Trophoblast cell (in vitro differentiated cells and primary cell): ENCODE measurements at regions not wholly inside any gene's neighbourhood (a gene's known extent, or its start where the extent isn't known, plus 50 kb on each side); places are given as distances from the start of the nearest gene placed in this dataset.

Source experiments
- DNase-seq, 2 donors: peaks; one replicate each; pipeline ENCODE4 v3.0.0-alpha.2; 2016
- H2AFZ ChIP-seq: 2 replicates; pipeline ENCODE4 v1.6.1; 2013; ENCODE audit warnings: low read length, moderate library complexity, mild to moderate bottlenecking; ENCODE audit not compliant: insufficient read depth, poor library complexity
- H2AK5ac ChIP-seq: 2 replicates; pipeline ENCODE4 v1.6.1; 2013; ENCODE audit warnings: mild to moderate bottlenecking, low read length
- H2BK120ac ChIP-seq: 2 replicates; pipeline ENCODE4 v1.6.1; 2013; ENCODE audit warnings: low read length, mild to moderate bottlenecking, moderate library complexity; ENCODE audit not compliant: insufficient read depth, poor library complexity
- H2BK12ac ChIP-seq: 2 replicates; pipeline ENCODE4 v1.6.1; 2013; ENCODE audit warnings: mild to moderate bottlenecking, low read length, moderate library complexity
- H2BK5ac ChIP-seq: 2 replicates; pipeline ENCODE4 v1.6.1; 2013; ENCODE audit warnings: low read length, low read depth, moderate library complexity, mild to moderate bottlenecking; ENCODE audit not compliant: poor library complexity
- H3K14ac ChIP-seq: 2 replicates; pipeline ENCODE4 v1.6.1; 2013; ENCODE audit warnings: mild to moderate bottlenecking, low read length
- H3K18ac ChIP-seq: 2 replicates; pipeline ENCODE4 v1.6.1; 2013; ENCODE audit warnings: mild to moderate bottlenecking, low read length
- H3K23ac ChIP-seq: 2 replicates; pipeline ENCODE4 v1.6.1; 2013; ENCODE audit warnings: low read length
- H3K27ac ChIP-seq: 2 replicates; pipeline ENCODE4 v1.5.1; 2013; ENCODE audit warnings: low read depth, mild to moderate bottlenecking, inconsistent platforms, low read length, moderate library complexity
- H3K27me3 ChIP-seq: 2 replicates; pipeline ENCODE4 v1.6.1; 2013; ENCODE audit warnings: inconsistent platforms, mild to moderate bottlenecking, low read length, moderate library complexity; ENCODE audit not compliant: insufficient read depth
- H3K36me3 ChIP-seq, 2 experiments: 1 replicate in 1 of 2; 2 replicates in 1 of 2; pipeline ENCODE4 v1.6.1; 2013; ENCODE audit warnings: low read length in 2 of 2, mild to moderate bottlenecking in 2 of 2, moderate library complexity in 1 of 2; ENCODE audit not compliant: insufficient read depth in 2 of 2, control insufficient read depth in 1 of 2
- H3K4ac ChIP-seq: 2 replicates; pipeline ENCODE4 v1.6.1; 2013; ENCODE audit warnings: low read depth, mild to moderate bottlenecking, low read length, moderate library complexity
- H3K4me1 ChIP-seq, 2 experiments: 1 replicate in 1 of 2; 2 replicates in 1 of 2; pipeline ENCODE4 v1.6.1; 2013; ENCODE audit warnings: low read length in 2 of 2, mild to moderate bottlenecking in 2 of 2, moderate library complexity in 1 of 2; ENCODE audit not compliant: insufficient read depth in 2 of 2, control insufficient read depth in 1 of 2
- H3K4me2 ChIP-seq: 2 replicates; pipeline ENCODE4 v1.6.1; 2013; ENCODE audit warnings: inconsistent platforms, mild to moderate bottlenecking, low read length, moderate library complexity
- H3K4me3 ChIP-seq: 2 replicates; pipeline ENCODE4 v1.5.1; 2013; ENCODE audit warnings: mild to moderate bottlenecking, low read depth, low read length, inconsistent platforms
- H3K79me1 ChIP-seq: one replicate; pipeline ENCODE4 v1.6.1; 2013; ENCODE audit warnings: low read length
- H3K79me2 ChIP-seq: 2 replicates; pipeline ENCODE4 v1.6.1; 2013; ENCODE audit warnings: low read length, mild to moderate bottlenecking; ENCODE audit not compliant: control insufficient read depth, insufficient read depth, poor library complexity
- H3K9ac ChIP-seq: 2 replicates; pipeline ENCODE4 v1.6.1; 2013; ENCODE audit warnings: mild to moderate bottlenecking, low read length
- H3K9me3 ChIP-seq: 2 replicates; pipeline ENCODE4 v1.6.1; 2013; ENCODE audit warnings: low read depth, mild to moderate bottlenecking, control low read depth, inconsistent platforms, low read length; ENCODE audit not compliant: insufficient read depth
- H4K12ac ChIP-seq: 2 replicates; pipeline ENCODE4 v1.6.1; 2013; ENCODE audit warnings: low read depth, mild to moderate bottlenecking, low read length, moderate library complexity
- H4K8ac ChIP-seq: 2 replicates; pipeline ENCODE4 v1.6.1; 2013; ENCODE audit warnings: low read depth, mild to moderate bottlenecking, low read length, moderate library complexity
- H4K91ac ChIP-seq: one replicate; pipeline ENCODE4 v1.6.1; 2013; ENCODE audit warnings: low read depth, mild to moderate bottlenecking, low read length, moderate library complexity
- WGBS: extraction: QIAGEN DNeasy Blood & Tissue Kit; methylation state at CpG from one replicate; pipeline ENCODE4 v1.1.7; 2013; ENCODE audit warnings: missing lambda C conversion rate; ENCODE audit not compliant: insufficient read length, insufficient coverage; ENCODE audit errors: extremely low coverage; 5-methylcytosine and 5-hydroxymethylcytosine counted together

- no peak overlapping the region for H3K4me2 ChIP-seq
- H3K18ac ChIP-seq, result no peak overlapping the region
- no peak overlapping the region for H3K9ac ChIP-seq
- no peak overlapping the region for H3K4me3 ChIP-seq
- H2AFZ ChIP-seq, result no peak overlapping the region
- H3K9me3 ChIP-seq, result peaks cover 4% of the 10 kb centered on the region
- no peak overlapping the region for H3K27ac ChIP-seq
- no peak overlapping the region for H2BK120ac ChIP-seq
- no peaks in the 10 kb centered on the region for H3K27me3 ChIP-seq
- H2BK5ac ChIP-seq, result no peak overlapping the region
- no peaks in the 10 kb centered on the region for H3K79me1 ChIP-seq
- H2AK5ac ChIP-seq, result no peak overlapping the region
- WGBS, result no CpG with 5 or more reads among the region's 8 CpGs
- H3K36me3 ChIP-seq, result no peaks in the 10 kb centered on the region
- H3K14ac ChIP-seq, result no peak overlapping the region
- no peak overlapping the region for H4K12ac ChIP-seq
- no peak overlapping the region for H4K91ac ChIP-seq
- no peak overlapping the region for H3K23ac ChIP-seq
- H3K4ac ChIP-seq, result no peak overlapping the region
- no peak overlapping the region for H2BK12ac ChIP-seq
- no peak for DNase-seq
- H3K79me2 ChIP-seq, result no peaks in the 10 kb centered on the region
- peaks cover 4 to 9% of the 10 kb centered on the region in 2 experiments for H3K4me1 ChIP-seq
- H4K8ac ChIP-seq, result no peak overlapping the region
Measured at GRCh38 chr6:1108198-1108597, 203.7 kb upstream of the FOXQ1 start.

- no peak overlapping the region for H3K23ac ChIP-seq
Measured at GRCh38 chr6:1107578-1107977, 204.3 kb upstream of the FOXQ1 start.

GRCh38 chr6:1105833-1106400, 206.0 kb upstream of the FOXQ1 start:
- no peaks in the 10 kb centered on the region for H3K27me3 ChIP-seq
- no peaks in the 10 kb centered on the region for H3K79me1 ChIP-seq
- no peak overlapping the region for H3K18ac ChIP-seq
- H2BK12ac ChIP-seq, result no peak overlapping the region
- no CpG with 5 or more reads among the region's 7 CpGs for WGBS
- no peak overlapping the region for H3K27ac ChIP-seq
- H3K14ac ChIP-seq, result no peak overlapping the region
- H4K8ac ChIP-seq, result no peak overlapping the region
- no peaks in the 10 kb centered on the region for H3K79me2 ChIP-seq
- H2BK5ac ChIP-seq, result no peak overlapping the region
- H2BK120ac ChIP-seq, result no peak overlapping the region
- no peaks in the 10 kb centered on the region for H3K36me3 ChIP-seq
- H3K4me1 ChIP-seq, result peaks cover 4 to 9% of the 10 kb centered on the region in 2 experiments
- H3K9ac ChIP-seq, result no peak overlapping the region
- H3K9me3 ChIP-seq, result peaks cover 6% of the 10 kb centered on the region
- H2AK5ac ChIP-seq, result no peak overlapping the region
- no peak for DNase-seq
- H4K91ac ChIP-seq, result no peak overlapping the region
- no peak overlapping the region for H3K4ac ChIP-seq
- H3K4me2 ChIP-seq, result no peak overlapping the region
- no peak overlapping the region for H3K4me3 ChIP-seq
- H4K12ac ChIP-seq, result no peak overlapping the region
- no peak overlapping the region for H3K23ac ChIP-seq
- H2AFZ ChIP-seq, result no peak overlapping the region

More at GRCh38 chr6:1107578-1107977, 204.3 kb upstream of the FOXQ1 start:
- no peak overlapping the region for H3K4me3 ChIP-seq
- peaks cover 4 to 9% of the 10 kb centered on the region in 2 experiments for H3K4me1 ChIP-seq
- H3K9me3 ChIP-seq, result peaks cover 4% of the 10 kb centered on the region
- H3K14ac ChIP-seq, result no peak overlapping the region
- no peaks in the 10 kb centered on the region for H3K36me3 ChIP-seq
- no CpG with 5 or more reads among the region's 4 CpGs for WGBS
- no peaks in the 10 kb centered on the region for H3K79me2 ChIP-seq
- H2AK5ac ChIP-seq, result no peak overlapping the region
- no peak overlapping the region for H2BK5ac ChIP-seq
- H3K79me1 ChIP-seq, result no peaks in the 10 kb centered on the region
- DNase-seq, result no peak
- H4K91ac ChIP-seq, result no peak overlapping the region
- H3K18ac ChIP-seq, result no peak overlapping the region
- H2AFZ ChIP-seq, result no peak overlapping the region
- no peaks in the 10 kb centered on the region for H3K27me3 ChIP-seq
- no peak overlapping the region for H3K27ac ChIP-seq
- H3K9ac ChIP-seq, result no peak overlapping the region
- no peak overlapping the region for H3K4me2 ChIP-seq
- H4K8ac ChIP-seq, result no peak overlapping the region
- no peak overlapping the region for H3K4ac ChIP-seq
- no peak overlapping the region for H4K12ac ChIP-seq
- H2BK12ac ChIP-seq, result no peak overlapping the region
- no peak overlapping the region for H2BK120ac ChIP-seq

- Histone ChIP-seq H4K12ac (no peak overlapping the region), H3K27me3 (no peaks in the 10 kb centered on the region), H3K4me2 (no peak overlapping the region), H3K79me2 (no peaks in the 10 kb centered on the region), H3K18ac (no peak overlapping the region), H4K8ac (no peak overlapping the region), H3K36me3 (no peaks in the 10 kb centered on the region), H3K27ac (no peak overlapping the region), H2BK5ac (no peak overlapping the region), H4K91ac (no peak overlapping the region), H3K9me3 (peaks cover 6% of the 10 kb centered on the region), H3K79me1 (no peaks in the 10 kb centered on the region), H2BK120ac (no peak overlapping the region), H2BK12ac (no peak overlapping the region), H3K9ac (no peak overlapping the region), H2AFZ (no peak overlapping the region), H2AK5ac (no peak overlapping the region), H3K14ac (no peak overlapping the region), H3K4ac (no peak overlapping the region), H3K4me1 (peaks cover 4 to 9% of the 10 kb centered on the region in 2 experiments), H3K23ac (no peak overlapping the region), H3K4me3 (no peak overlapping the region)
- no peak for DNase-seq
- no CpG with 5 or more reads among the region's 8 CpGs for WGBS
Measured at GRCh38 chr6:1104988-1105670, 206.8 kb upstream of the FOXQ1 start.
